ENCODE measurements at regions not wholly inside any gene's neighbourhood (a gene's known extent, or its start where the extent isn't known, plus 50 kb on each side); places are given as distances from the start of the nearest gene placed in this dataset.

DNA sequence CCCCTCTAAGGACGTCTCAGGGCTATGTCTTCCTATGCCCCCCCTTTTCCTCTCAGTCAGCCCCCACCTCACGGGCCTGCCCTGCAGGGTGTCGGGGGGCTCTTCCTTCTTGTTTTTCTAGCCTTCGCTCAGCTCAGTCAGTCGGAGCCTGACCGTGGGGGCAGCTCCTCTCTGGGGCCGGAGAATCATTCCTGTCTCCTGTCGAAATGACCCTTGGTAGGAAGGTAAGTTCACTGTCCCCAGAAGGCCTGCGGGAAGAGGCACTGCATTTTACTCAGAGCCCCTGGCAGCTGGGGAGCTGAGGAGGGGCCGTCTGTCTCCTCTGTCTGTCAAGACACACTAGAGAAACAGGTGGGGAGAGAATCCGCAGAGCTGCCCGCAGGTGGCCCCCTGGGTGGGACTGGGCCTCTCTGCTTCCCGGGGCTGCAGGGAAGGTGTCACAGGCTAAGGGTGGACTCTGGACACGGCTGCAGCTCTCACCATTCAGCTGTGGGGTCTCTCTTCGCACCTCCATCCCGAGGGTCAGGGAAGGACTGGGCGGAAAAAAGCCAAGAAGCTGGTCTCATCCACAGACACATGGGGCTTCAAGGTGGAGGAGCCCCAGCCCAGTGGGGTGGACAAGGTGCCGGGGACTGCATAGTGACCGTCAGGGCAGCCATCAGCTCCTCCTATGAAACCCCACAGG lies 112.8 kb upstream of the TNRC6C start:
- DNase-seq = no peak

DNA sequence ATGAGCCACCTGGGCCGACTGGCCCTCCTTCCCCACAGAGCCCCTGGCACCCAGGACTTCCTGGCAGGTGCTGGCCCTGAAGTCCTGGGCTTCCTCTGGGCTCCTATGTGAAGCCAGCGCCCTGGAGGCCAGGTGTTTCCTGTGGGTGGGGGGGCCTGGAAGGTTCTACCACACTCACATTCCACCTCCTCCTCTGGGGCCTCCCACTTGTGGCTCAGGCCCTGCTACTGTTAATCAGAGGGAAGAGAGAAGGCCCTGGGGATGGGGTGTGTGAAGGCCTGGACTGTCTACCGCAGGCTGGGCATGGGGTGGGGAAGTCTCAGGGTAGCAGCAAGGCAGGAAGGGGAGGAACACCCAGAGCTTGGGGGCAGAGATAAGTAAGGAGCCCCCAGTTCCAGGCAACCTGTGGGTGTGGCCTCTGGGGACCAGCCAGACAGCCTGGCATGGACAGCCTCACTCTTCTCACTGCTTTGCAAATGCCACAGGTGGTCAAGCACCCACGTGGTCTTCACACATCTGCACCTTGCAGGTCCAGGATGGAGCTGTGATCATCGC lies 111.9 kb upstream of the TNRC6C start:
- peak; percentile 41 for DNase-seq

DNA sequence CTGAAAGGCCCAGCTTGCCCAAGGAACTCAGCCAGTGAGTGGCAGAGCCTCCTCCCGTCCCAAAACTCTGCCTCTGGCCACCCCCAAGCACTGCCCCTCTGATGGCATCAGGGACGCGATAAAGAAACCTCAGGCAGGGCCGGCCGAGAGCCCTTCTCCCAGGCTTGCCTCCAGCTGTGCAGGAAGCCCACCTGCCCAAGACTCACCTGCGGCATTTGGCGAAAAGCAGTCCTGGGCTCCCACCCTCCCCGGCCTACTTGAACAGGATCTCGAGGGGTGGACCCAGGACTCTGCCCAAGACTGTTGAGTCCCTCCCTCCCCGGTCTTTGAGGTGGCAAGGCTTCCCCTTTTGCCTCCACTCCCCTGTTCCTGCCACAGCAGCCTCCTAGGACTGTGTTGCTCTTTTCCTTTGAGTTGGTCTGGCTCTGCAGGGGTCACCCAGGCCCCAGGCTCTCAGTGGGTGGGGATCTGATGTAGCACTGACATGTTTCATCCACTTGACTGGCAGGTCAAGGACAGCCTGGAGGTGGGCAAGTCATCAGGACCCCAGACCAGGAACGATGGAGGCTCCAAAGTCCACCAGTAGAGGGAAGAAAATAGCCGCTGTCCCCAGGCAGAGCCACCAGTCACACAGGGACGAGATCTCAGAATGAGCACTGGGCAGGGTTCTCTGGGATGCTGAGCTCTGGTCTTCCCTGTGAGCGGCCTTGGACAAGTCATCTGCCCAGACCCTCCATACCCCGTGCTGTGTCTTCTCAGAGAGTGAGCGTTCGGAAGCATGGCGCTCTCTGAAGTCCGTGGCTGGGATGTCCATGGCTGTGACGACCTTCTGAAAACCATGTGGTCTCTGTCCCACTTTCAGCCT lies 111.0 kb upstream of the TNRC6C start:
- DNase-seq = no peak

DNA sequence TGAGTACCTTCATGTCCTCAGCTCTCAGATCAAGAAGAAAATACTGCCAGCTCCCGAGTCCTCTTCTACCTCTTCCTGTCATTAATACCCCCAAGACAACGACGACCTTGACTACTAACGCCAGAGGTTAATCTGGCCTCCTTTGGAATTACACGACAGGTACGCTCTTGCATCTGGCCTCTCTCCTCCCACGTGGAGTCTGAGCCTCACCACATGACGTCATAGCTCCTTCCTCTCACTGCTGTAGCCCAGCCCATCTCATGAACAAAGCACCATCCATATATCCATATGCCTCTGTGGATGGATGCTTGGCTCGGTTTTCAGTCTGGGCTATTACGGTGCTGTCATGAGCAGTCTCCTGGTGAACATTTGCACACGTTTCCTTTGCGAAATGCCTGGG lies 110.2 kb upstream of the TNRC6C start:
- no peak for DNase-seq

DNA sequence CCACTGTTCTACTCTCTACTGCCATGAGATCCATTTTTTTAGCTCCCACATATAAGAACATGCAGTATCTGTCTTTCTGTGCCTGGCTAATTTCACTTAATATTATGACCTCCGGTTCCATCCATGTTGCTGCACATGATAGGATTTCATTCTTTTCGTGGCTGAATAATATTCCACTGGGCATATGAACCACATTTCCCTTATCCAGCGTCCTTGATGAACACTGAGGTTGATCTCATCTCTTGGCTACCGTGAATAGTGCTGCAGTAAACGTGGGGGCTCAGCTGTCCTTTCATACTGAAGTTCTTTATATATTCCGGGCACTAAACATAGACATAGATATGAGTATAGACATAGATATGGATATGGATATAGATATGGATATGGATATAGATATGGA lies 109.3 kb upstream of the TNRC6C start:
- DNase-seq = no peak

DNA sequence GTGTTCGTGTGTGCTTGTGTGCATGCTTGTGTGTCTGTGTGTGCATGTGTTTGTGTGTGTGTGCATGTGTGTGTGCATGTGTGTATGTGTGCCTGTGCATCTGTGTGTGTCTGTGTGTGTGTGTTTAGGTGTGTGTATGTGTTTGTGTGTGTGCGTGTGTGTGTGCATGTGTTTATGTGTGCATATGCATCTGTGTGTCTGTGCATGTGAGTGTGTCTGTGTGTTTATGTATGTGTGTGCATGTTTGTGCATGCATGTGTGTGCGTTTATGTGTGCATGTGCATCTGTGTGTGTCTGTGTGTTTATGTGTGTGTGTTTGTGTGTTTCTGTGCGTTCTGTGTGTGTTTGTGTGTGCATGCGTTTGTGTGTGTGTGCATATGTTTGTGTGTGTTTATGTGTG lies 106.6 kb upstream of the TNRC6C start:
- no peak for DNase-seq

DNA sequence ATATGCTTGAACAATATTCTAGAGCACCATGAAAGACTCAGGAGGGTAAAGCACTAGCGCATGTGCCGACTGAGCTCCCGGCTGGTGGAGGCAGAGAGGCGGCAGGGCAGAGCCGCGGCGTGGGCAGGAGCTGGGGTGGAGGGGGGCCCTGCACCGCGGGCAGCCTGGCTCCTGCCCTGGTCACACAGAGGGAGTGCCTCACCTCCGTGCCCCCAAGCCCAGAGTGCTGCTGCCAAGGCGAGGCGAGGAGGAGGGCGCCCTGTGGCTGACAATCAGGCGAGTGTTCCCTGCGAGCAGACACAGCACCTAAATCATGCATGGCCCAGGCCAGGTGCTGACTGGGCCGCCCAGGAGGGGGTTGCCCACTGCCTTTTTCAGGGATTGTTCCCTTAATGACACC lies 105.8 kb upstream of the TNRC6C start:
- no peak for DNase-seq

DNA sequence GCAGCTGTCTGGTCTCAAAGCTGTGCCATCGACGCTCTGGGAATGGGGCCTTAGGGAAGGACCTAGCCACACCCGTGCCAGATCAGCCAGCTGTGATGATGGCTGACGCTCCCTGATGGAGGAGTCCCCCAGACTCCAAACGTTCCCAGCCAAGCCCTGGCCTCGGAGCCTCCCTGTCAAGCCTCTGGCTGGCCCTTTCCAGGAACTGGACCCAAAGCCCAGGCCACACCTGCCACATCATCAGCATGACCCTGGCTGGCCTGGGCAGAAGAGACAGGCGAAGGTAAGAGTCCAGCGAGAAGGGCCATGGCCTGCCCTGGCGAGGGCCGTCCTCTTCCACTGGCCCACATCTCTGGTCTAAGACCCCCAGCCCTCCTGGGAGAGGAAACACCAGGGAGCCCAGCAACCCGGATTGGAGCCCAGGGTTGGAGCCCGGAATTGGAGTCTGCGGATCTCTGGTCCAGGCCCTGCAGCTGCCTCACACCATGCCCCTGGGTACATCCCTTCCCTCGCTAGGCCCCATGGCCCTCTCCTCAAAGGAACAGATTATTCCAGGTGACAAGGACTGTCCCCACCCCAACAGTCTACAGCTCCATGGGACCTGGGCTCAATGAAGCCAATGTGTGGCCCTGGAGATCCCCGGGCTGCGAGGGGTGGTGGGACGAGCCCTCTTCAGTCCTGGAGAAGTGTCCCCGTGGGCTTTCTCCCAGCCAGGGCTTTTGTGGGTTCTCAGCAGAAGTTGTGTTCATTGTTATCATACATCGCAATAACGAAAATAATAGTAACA lies 105.1 kb upstream of the TNRC6C start:
- DNase-seq = no peak

DNA sequence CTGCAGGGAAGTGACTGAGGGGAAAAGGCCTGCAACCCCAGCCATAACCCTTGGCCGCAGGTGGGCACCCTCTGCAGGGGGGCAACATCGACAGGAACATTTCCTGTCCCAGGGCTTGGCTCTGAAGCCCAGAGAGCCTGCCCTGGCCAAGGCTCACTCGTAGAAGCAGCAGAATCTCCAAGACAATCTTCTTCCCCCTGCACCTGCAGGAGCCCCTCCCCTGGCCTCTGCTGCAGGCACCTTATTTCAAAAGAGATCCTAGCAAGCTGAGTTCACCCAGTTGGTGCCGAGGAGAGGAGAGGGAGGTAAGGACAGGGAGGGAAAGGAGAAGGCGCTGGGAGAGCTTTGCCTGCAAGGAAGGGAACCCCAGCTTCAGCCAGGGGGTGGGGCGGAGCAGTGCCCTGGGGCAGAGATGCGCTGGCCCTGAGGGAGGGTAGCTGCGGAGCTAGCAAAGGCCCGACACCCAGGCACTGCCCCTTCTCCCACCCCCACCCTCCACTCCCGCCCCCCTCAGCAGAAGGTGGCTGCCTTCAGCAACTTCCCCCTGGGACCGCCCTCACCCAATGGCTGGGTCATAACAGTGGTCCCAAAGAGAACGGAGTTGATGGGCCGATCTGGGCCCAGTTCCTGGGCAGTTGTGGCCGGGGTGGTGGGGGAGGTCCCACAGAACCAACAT lies 104.3 kb upstream of the TNRC6C start:
- no peak for DNase-seq

DNA sequence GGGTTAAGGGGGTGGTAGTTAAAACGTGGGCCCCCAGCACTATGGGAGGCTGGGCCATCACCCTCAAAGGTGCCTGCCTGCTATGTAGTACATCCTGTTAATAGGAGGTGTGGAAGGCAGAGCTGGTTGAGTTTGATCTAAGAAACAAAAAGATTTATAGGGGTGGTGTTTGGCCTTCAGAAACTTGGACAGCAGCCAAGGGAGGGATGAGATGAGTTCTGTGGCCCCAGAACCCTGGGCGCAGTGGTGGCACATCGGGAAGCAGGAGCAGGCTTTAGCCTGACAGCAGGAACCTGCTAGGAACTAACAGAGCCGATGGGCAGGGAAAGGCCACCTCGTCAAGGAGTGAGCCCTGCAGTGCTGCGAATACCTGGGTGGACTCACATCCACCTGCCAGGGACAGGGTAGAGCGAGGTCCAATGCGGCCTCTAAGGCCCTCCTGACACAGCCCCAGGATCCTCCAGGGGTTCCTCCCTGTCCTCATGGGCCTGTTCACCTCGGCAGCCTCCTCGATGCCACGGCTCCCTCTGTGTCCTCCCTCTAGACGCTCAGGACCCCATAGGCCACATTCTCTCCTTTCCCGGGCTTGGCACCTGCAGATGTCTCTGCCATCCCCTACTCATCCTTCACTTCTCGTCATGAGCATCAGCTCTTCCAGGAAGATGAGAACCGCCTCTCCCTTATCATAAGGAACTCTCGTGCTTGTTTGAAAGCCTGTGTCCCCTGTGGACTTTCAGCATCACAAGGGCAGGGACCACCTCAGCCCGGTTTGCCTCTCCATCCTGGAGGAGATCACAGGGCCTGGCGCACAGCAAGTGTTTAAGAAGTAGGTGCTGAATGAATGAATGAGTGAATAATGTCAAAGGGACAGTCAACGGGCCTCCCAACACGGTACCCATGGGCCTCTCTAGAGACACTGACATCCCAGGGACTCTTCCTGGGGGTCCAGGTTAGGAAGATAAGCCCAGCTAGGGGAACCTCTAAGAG lies 103.5 kb upstream of the TNRC6C start:
- no peak for DNase-seq

DNA sequence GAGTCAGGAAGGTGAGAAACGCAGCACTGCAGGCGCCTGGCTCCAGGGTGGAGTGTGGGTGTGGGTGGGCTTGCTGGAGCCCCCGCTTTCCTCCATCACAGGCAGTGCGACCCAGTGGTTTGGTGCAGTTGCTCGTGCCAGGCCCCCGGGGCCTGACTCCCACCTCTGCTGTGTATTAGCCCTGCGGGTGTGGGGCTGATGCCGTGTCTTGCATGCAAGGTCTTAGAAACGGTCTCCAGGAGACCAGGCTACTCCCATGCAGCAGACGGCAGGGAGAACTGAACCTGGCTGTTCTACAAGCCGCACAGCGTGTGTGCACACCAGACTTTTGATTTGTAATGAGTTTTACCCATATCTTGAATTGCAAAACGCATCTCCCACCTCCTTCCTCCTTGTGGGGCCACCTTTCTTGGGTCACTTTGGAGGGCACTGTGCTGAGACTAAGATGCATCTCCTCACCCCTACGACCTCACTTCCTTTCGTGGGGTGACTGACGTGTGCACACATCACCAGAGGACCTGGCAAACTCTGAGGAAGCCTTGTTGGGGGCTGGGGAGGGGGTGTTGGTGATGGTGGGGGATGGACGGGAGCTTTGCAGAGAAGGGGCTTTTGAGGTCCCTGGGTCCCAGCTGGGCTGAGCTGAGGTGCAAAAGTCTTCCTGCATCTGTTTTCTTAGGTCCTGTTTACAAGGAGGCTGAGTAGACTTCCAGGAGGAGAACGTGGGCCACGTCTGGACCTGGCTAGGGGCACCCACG lies 101.8 kb upstream of the TNRC6C start:
- DNase-seq = no peak

DNA sequence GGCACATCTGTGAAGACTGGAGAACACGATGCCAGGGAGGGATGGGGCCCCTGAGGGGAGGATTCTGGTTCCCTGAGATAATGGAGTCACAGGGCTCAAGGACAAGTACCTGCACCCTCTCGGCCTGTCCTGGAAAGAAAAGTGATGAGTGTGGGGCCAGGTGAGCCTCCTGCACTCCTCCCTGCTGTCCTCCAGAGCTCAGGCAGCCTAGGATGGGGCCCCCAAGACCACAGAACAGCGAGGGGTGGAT lies 101.3 kb upstream of the TNRC6C start:
- no peak for DNase-seq

DNA sequence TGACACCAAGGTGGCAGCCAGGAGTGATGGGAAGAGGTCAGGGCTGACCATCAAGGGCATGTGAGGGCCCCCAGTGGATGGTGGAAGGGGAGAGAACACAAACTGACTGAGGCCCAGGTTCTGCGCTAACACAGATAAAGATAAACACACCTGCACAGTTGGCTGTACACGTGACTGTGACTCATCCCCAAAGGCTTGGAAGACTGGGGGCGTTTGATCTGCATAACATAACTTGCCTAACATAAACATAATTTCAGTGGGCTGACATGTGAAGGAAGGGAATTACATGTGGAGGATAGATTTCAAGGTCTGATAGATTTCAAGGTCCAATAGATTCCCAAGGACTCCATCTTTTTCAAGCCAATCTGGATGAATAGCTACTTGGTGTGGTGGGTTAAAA lies 100.9 kb upstream of the TNRC6C start:
- no peak for DNase-seq

DNA sequence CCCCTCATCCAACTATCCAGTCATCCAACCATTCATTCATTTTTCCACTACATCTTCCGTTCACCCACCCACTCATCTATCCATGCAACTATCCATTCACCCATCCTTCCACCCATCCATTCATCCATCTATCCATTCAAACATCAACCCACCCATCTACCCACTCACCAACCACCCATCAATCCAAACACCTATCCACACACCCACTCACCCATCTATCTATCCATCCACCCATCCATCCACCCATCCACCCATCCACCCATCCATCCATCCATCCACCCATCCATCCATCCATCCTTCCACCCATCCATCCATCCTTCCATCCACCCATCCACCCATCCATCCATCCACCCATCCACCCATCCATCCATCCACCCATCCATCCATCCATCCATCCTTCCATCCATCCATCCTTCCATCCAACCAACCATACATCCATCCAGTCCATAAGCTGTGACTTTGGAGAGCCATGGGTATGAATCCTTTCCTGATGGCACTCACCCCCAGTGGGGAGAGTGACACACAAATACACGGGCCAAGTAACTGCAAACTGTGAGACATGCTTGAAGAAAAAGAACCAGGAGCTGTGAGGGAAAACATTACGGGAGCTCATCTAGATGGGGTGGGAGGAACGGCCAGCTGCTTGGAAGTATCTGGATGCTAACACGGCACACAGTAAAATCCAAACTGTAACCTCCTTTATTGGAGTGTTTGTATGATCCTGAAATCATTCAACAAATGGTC lies 100.0 kb upstream of the TNRC6C start:
- no peak for DNase-seq

DNA sequence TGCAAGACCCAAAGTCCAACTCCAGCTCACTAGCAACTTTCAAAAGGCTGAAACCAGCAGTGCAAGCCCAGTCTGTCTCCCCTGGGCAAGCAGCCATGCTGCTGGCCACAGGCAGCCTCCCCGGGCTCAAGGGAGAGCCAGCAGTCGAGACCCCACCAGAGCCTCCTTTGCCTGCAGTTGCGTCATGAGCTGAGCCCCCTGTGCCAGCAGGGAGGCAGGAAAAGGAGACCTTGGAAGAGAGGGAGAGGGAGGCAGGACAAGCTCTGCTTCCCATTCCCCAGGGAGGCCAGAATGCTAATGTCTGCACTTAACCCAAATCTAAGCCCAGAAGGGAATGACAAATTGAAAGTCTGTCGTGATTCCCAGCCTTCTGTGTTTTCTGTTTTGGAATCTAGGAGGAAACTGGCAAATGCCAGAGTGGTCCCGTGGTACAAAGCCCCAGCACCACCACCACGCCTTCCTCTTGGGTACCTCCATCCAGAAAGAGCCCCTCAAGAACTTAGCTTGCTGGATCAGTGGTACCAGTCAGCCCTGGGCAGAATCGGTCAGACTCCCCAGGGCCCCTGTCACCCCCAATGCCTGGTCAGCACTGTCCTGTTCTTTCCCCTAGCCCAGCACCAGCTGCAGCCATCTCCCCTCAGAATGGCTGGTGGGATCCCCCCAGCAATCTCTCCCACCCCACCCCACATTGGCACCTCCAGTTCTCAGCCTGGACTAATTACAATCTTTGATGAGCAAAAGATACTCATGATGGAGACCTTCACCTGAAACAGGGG lies 99.3 kb upstream of the TNRC6C start:
- no peak for DNase-seq

DNA sequence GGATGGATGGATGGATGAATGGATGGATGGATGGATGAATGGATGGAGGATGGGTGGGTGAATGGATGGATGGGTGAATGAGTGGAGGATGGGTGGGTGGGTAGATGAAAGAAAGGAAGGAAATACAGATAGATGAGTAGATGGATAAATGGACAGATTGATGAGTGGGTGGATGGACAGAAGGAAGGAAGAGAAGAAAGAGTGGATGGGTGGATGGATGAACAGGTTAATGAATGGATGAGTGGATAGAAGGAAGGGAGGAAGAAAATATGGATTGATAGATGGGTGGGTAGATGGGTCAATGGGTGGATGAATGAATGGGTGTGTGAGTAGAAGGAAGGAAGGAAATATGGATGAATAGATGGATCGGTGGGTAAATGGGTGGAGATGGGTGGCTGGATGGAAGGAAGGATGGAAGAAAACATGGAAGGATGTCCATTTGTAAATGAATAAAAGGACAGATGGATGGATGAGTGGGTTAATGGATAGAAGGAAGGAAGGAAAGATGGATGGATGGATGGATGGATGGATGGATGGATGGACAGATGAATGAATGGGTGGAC lies 97.3 kb upstream of the TNRC6C start:
- no peak for DNase-seq

DNA sequence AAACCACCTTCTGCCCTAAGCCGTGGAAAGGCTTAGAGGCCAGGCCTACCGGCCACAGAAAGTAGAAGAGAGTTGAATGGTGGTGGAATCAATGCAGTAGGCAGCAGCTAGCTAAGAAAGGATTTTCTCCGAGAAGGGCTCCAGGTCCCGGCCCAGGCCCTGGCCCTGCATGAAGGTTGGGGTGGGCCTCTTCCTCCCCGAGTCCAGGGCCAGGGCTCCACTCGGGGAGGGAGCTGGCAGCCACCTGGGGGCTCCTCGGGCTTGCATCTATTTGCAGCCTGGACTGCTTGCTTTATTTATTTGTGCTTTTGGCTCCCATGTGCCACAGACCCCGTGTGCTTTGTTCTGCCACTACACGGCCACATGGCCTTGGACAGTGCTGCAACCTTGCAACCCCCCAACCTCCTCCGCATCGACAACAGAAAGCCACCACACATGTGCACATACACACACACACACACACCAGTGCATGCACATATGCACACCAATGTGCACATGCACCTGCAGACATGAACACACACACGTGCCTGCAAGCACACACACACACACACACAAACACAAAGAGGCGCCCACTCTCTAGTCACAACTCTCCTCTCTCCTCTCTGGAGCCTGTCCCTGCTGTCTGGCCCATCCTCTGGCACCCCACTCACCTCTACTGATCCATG lies 96.4 kb upstream of the TNRC6C start:
- no peak for DNase-seq
